ENCODE measurements at regions not wholly inside any gene's neighbourhood (a gene's known extent, or its start where the extent isn't known, plus 50 kb on each side); places are given as distances from the start of the nearest gene placed in this dataset.

DNA sequence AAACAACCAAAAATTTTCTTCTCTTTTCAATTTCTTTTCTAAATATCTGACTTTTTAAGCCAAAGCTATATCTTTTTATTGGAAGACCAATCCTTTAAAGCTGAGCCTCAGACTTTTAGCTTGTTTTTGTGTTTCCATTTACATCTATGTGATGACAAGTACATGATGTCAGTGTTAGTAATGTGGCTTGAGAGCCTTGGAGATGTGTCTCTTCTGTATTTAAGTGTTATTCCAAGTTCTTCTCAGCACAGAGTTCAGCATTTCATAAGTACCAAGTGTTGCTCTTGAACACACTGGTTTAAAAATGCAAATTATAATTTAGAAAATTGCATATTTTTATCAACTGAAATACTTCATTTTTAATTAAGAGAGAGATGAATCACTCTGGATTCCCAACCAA is 948.9 kb upstream of the FLRT2 start (continued):
- TF ChIP-seq ZNF331 (CRISPR knock-in tag; IDR thresholded peaks at IDR 0.05; ENCODE audit: low read depth): no peak
- no peak for TF ChIP-seq ZNF462 (CRISPR knock-in tag; IDR thresholded peaks at IDR 0.05)
- TF ChIP-seq ETS1 (IDR thresholded peaks at IDR 0.05): no peak
- no peak for TF ChIP-seq EZH2 (IDR thresholded peaks at IDR 0.05; ENCODE audit: low read depth, unreplicated experiment)

- ATAC-seq (no peak), DNase-seq (ENCODE audit: low spot score) (no peak)
- H3K4me1 Mint-ChIP-seq: no peaks in the 10 kb centered on the region
- H3K27me3 ChIP-seq (ENCODE audit: insufficient read depth): no peaks in the 10 kb centered on the region
- H3K27me3 Mint-ChIP-seq (ENCODE audit: insufficient read depth, low read depth, poor library complexity): no peaks in the 10 kb centered on the region
- H3K4me3 ChIP-seq: no peak overlapping the region
- 0 out of 2 replicates have a peak, but pooled peaks cover under 1% of the 10 kb centered on the region for H3K9me2 ChIP-seq (ENCODE audit: insufficient read depth)
- no peak overlapping the region for H2AFZ ChIP-seq
- no peaks in the 10 kb centered on the region for H3K79me2 ChIP-seq (replicated peaks; ENCODE audit: insufficient read depth)
- H3K4me1 ChIP-seq (ENCODE audit: insufficient read depth): no peaks in the 10 kb centered on the region
- peaks cover 4% of the 10 kb centered on the region; the same call in 1 of the 3 replicates for H3K9me3 Mint-ChIP-seq
- H3K27ac Mint-ChIP-seq: no peak overlapping the region
- TF ChIP-seq ETS1 (IDR thresholded peaks at IDR 0.05) (no peak), CTCF (conservative IDR thresholded peaks at IDR 0.05; ENCODE audit: low read depth in 2 of 2) (no peak), NANOG (IDR thresholded peaks at IDR 0.05; ENCODE audit: borderline replicate concordance) (no peak), EZH2phosphoT487 (IDR thresholded peaks at IDR 0.05; ENCODE audit: unreplicated experiment) (no peak), JUNB (IDR thresholded peaks at IDR 0.05; ENCODE audit: unreplicated experiment) (no peak)
- H3K27ac ChIP-seq (ENCODE audit: low read depth): no peak overlapping the region
- no peak overlapping the region for H3K4me2 ChIP-seq
- H3K36me3 ChIP-seq (ENCODE audit: insufficient read depth): no peaks in the 10 kb centered on the region
- H3F3A ChIP-seq (replicated peaks; ENCODE audit: low read depth): no peaks in the 10 kb centered on the region
- no peak overlapping the region for H3K4me3 Mint-ChIP-seq
- no peaks in the 10 kb centered on the region for H4K20me1 ChIP-seq (replicated peaks; ENCODE audit: insufficient read depth)
- no peaks in the 10 kb centered on the region for H3K36me3 Mint-ChIP-seq (ENCODE audit: low read depth)
Measured at GRCh38 chr14:84584511-84584910, 945.4 kb upstream of the FLRT2 start.

All from GM23338 (cell line).